ENCODE measurements at regions not wholly inside any gene's neighbourhood (a gene's known extent, or its start where the extent isn't known, plus 50 kb on each side); places are given as distances from the start of the nearest gene placed in this dataset.

GRCh38 chr7:12802070-12802469 is 114.6 kb downstream of the ARL4A start:
- H3K9me3 Mint-ChIP-seq, result no peaks in the 10 kb centered on the region
- no peak overlapping the region for H3K4me3 Mint-ChIP-seq

DNA sequence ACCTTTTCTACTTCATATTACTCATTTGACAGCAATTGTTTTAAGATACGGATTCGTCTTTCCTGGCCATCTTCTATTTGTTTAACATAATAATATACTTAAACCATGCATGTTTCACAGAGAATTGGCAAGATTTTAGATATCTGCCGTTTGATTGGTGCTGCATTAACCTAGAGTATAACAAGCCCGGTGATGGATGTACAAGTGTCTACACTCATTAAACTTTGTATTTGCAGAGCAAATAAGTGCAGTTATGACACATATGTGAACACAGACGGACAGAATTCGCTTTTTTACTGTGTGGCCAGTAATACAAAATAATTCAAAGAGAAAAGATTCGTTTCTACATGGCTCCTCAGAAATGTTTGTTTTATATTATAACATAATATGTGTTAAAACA is 116.1 kb downstream of the ARL4A start:
- Mint-ChIP-seq H3K4me1 (peaks cover 3% of the 10 kb centered on the region), H3K36me3 (no peaks in the 10 kb centered on the region), H3K27ac (no peak overlapping the region), H3K9me3 (no peaks in the 10 kb centered on the region), H3K27me3 (peaks cover 12% of the 10 kb centered on the region), H3K4me3 (no peak overlapping the region)
- DNase-seq, result no peak

More at GRCh38 chr7:12802070-12802469, 114.6 kb downstream of the ARL4A start:
- Mint-ChIP-seq H3K27ac (no peak overlapping the region), H3K36me3 (no peaks in the 10 kb centered on the region), H3K4me1 (peaks cover 3% of the 10 kb centered on the region), H3K27me3 (peaks cover 9% of the 10 kb centered on the region)
- no peak for DNase-seq

- Mint-ChIP-seq H3K4me1 (peaks cover 3% of the 10 kb centered on the region), H3K9me3 (no peaks in the 10 kb centered on the region), H3K27ac (no peak overlapping the region), H3K4me3 (no peak overlapping the region), H3K27me3 (peaks cover 12% of the 10 kb centered on the region), H3K36me3 (no peaks in the 10 kb centered on the region)
- DNase-seq, result no peak
These were observed 118.1 kb downstream of the ARL4A start for GRCh38 chr7:12805518-12805928.

GRCh38 chr7:12805957-12806356 is 118.5 kb downstream of the ARL4A start:
- peaks cover 3% of the 10 kb centered on the region for H3K4me1 Mint-ChIP-seq
- no peaks in the 10 kb centered on the region for H3K9me3 Mint-ChIP-seq
- H3K27ac Mint-ChIP-seq, result no peak overlapping the region
- no peak for DNase-seq
- no peak overlapping the region for H3K4me3 Mint-ChIP-seq
- peaks cover 12% of the 10 kb centered on the region for H3K27me3 Mint-ChIP-seq
- H3K36me3 Mint-ChIP-seq, result no peaks in the 10 kb centered on the region

GRCh38 chr7:12809476-12809875 is 122.0 kb downstream of the ARL4A start:
- DNase-seq, result no peak
- Mint-ChIP-seq H3K4me3 (no peak overlapping the region), H3K4me1 (peaks cover 3% of the 10 kb centered on the region), H3K9me3 (no peaks in the 10 kb centered on the region), H3K27ac (no peak overlapping the region), H3K36me3 (no peaks in the 10 kb centered on the region), H3K27me3 (peaks cover 3% of the 10 kb centered on the region)

DNA sequence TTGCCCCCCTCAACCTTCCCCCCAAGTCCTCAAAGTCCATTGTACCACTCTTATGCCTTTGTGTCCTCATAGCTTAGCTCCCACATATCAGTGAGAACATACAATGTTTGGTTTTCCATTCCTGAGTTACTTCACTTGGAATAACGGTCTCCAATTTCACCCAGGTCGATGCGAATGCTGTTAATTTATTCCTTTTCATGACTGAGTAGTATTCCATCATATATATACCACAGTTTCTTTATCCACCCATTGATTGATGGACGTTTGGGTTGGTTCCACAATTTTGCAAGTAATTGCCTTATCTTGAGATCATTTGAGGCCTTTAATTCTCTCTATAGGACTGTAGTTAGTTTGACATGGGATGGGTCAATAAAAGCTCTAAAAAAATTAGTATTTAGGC is 124.7 kb downstream of the ARL4A start:
- H3K27ac Mint-ChIP-seq, result no peak overlapping the region
- no peak for DNase-seq
- no peaks in the 10 kb centered on the region for H3K4me1 Mint-ChIP-seq
- H3K9me3 Mint-ChIP-seq, result no peaks in the 10 kb centered on the region
- H3K27me3 Mint-ChIP-seq, result peaks cover 3% of the 10 kb centered on the region
- H3K4me3 Mint-ChIP-seq, result no peak overlapping the region
- no peaks in the 10 kb centered on the region for H3K36me3 Mint-ChIP-seq

DNA sequence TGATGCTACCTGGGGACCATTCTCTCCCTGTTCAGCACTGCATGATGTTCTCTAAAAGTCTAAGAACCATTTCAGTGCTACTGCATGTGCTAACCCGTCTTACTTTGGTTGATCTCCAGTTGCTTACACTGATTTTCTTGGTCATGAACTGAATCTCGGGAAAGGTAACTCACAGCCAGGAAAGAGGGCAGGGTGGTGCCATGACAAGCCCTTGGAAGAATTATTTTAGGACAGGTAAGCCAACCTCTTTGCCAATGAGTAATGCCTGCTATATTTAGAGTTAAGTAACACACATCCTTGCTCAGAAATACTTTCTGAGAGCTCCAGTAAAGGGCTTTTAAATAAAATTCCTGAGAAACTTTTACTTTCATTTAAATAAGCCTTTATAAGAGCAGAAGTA is 126.7 kb downstream of the ARL4A start:
- peaks cover 9% of the 10 kb centered on the region for H3K27me3 Mint-ChIP-seq
- DNase-seq, result no peak
- no peaks in the 10 kb centered on the region for H3K36me3 Mint-ChIP-seq
- no peak overlapping the region for H3K4me3 Mint-ChIP-seq
- H3K9me3 Mint-ChIP-seq, result no peaks in the 10 kb centered on the region
- no peak overlapping the region for H3K27ac Mint-ChIP-seq
- no peaks in the 10 kb centered on the region for H3K4me1 Mint-ChIP-seq

DNA sequence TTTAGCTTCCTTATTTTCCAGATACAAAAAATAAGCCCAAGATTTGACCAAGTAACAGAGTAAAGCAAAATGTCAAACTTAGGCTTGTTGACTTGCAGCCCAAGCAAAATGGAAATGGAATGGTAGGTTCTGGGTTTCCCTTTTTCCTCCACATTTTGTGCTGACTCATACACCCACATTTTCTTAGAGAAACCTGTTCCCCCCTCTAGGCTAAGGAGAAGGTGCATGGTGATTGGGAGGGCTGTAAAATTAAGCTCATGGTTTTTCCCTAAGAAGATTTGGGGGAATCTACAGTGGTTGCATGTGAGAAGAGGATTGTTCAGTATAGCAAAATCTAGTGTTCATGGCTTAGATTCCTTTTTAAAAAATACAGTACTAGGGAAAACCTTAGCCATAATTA is 127.4 kb downstream of the ARL4A start:
- Mint-ChIP-seq H3K4me1 (no peaks in the 10 kb centered on the region), H3K27me3 (peaks cover 9% of the 10 kb centered on the region), H3K4me3 (no peak overlapping the region), H3K9me3 (no peaks in the 10 kb centered on the region), H3K36me3 (no peaks in the 10 kb centered on the region), H3K27ac (no peak overlapping the region)
- DNase-seq, result no peak

DNA sequence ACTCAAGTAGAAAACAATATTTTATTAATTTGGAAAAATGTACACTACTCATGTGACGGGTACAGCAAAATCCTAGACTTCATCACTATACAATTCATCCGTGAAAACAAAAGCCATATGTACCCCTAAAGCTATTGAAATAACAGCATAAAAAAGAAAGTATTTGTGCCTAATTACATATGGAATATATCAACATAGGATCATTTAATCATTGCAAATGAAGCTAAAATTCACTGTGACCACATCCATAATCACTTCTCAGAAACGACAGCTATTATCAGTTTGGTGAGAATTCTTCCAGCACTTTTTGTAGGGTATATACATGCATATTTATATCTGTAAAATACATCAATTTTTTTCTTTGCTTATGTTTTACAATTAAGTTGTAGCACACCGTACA is 128.0 kb downstream of the ARL4A start:
- H3K27me3 Mint-ChIP-seq, result peaks cover 9% of the 10 kb centered on the region
- no peak for DNase-seq
- H3K4me1 Mint-ChIP-seq, result no peaks in the 10 kb centered on the region
- H3K9me3 Mint-ChIP-seq, result no peaks in the 10 kb centered on the region
- no peaks in the 10 kb centered on the region for H3K36me3 Mint-ChIP-seq
- no peak overlapping the region for H3K4me3 Mint-ChIP-seq
- no peak overlapping the region for H3K27ac Mint-ChIP-seq

- Mint-ChIP-seq H3K4me3 (no peak overlapping the region), H3K36me3 (no peaks in the 10 kb centered on the region), H3K27ac (no peak overlapping the region), H3K27me3 (peaks cover 9% of the 10 kb centered on the region), H3K4me1 (no peaks in the 10 kb centered on the region), H3K9me3 (no peaks in the 10 kb centered on the region)
- DNase-seq, result no peak
These were observed 128.4 kb downstream of the ARL4A start for GRCh38 chr7:12815871-12816270.

- peaks cover 2% of the 10 kb centered on the region for H3K9me3 Mint-ChIP-seq
- no peaks in the 10 kb centered on the region for H3K36me3 Mint-ChIP-seq
- H3K27me3 Mint-ChIP-seq, result peaks cover 16% of the 10 kb centered on the region
- DNase-seq, result no peak
- no peaks in the 10 kb centered on the region for H3K4me1 Mint-ChIP-seq
- H3K27ac Mint-ChIP-seq, result no peak overlapping the region
- H3K4me3 Mint-ChIP-seq, result no peak overlapping the region
These were observed 133.3 kb downstream of the ARL4A start for GRCh38 chr7:12820777-12821176.

DNA sequence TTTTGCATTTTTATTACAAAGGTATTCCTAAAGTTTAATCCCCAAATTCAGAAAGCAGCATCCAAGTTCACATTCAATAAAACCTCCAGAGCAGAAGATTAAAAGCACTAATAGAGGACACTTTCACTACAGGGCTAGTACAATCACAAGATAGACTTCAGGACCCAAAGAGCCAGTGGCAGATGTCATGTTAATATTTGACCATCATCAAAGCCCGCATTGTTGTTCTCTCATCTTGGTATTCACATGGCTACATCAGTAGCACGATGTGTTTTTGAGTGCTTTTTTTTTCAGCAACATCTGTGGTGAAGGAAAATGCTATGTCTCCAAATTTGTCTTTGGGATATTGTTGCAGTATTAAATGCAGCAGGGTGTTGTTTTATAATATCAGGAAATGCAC is 134.3 kb downstream of the ARL4A start:
- Mint-ChIP-seq H3K27me3 (peaks cover 16% of the 10 kb centered on the region), H3K36me3 (no peaks in the 10 kb centered on the region), H3K27ac (no peak overlapping the region), H3K9me3 (peaks cover 2% of the 10 kb centered on the region), H3K4me3 (no peak overlapping the region), H3K4me1 (no peaks in the 10 kb centered on the region)
- DNase-seq, result no peak

- peaks cover 2% of the 10 kb centered on the region for H3K9me3 Mint-ChIP-seq
- H3K27ac Mint-ChIP-seq, result no peak overlapping the region
- H3K27me3 Mint-ChIP-seq, result peaks cover 5% of the 10 kb centered on the region
- H3K4me3 Mint-ChIP-seq, result no peak overlapping the region
- H3K36me3 Mint-ChIP-seq, result no peaks in the 10 kb centered on the region
- no peaks in the 10 kb centered on the region for H3K4me1 Mint-ChIP-seq
- DNase-seq, result no peak
These were observed 138.6 kb downstream of the ARL4A start for GRCh38 chr7:12826079-12826478.

DNA sequence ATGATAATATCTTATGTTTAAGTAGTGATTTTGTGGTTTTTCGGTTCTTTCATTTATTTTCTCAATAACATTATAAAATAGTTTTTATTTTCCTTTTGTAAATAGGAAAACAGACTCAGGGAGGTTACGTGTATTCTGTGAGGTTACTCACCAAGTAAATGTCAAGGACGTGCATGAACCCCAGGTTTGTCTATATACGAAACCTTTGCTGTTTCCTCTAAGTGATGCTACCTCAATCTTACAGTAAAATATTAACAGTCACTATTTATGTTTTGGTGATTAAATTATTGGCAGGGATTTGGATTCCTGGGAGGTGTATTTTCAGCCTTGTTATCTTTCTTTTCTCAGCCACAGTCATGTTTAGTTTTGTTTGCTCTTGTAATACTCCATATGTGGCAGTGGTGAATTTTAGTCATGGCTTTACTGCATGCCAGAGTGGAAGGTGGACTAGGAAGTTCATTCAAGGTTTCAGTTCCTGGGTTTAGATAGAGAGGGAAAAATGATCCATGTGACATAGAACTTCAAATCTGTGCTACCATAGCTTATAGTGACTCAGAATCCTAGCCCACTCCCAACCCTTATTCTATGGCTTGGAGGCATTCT is 139.9 kb downstream of the ARL4A start:
- Mint-ChIP-seq H3K27me3 (peaks cover 4% of the 10 kb centered on the region), H3K4me1 (no peaks in the 10 kb centered on the region), H3K27ac (no peak overlapping the region), H3K36me3 (no peaks in the 10 kb centered on the region), H3K4me3 (no peak overlapping the region), H3K9me3 (peaks cover 2% of the 10 kb centered on the region)
- DNase-seq, result no peak

- no peaks in the 10 kb centered on the region for H3K36me3 Mint-ChIP-seq
- no peak overlapping the region for H3K27ac Mint-ChIP-seq
- peaks cover 4% of the 10 kb centered on the region for H3K27me3 Mint-ChIP-seq
- H3K9me3 Mint-ChIP-seq, result peaks cover 2% of the 10 kb centered on the region
- no peak overlapping the region for H3K4me3 Mint-ChIP-seq
- no peaks in the 10 kb centered on the region for H3K4me1 Mint-ChIP-seq
- DNase-seq, result no peak
These were observed 140.5 kb downstream of the ARL4A start for GRCh38 chr7:12827920-12828319.

DNA sequence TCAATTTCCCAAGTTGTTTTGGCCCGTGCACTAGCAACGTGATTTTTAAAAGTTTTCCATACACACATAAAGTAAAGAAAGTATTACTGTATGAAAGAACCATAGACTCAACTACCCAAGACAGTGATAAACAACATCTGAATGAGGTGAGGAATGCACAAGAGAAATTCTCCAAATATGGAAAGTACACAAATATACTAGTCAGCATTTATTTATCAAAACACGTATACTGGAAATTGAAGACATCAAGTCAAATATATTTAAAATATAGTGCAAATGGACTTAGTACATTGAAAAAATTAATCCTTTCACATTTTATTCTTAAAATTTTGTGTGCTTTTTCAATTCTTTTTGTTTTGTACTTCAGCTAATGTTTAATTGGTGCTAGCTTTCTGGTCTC is 143.6 kb downstream of the ARL4A start:
- H3K36me3 Mint-ChIP-seq, result no peaks in the 10 kb centered on the region
- no peaks in the 10 kb centered on the region for H3K27me3 Mint-ChIP-seq
- H3K4me3 Mint-ChIP-seq, result no peak overlapping the region
- peaks cover 7% of the 10 kb centered on the region for H3K9me3 Mint-ChIP-seq
- H3K4me1 Mint-ChIP-seq, result no peaks in the 10 kb centered on the region
- DNase-seq, result no peak
- no peak overlapping the region for H3K27ac Mint-ChIP-seq

Measured in activated naive CD8-positive, alpha-beta T cell treated with anti-CD3 and anti-CD28 coated beads for 36 hours (primary cell).